Activated T-helper 1 cell treated with anti-CD3 and anti-CD28 coated beads, Interleukin-12 subunit alpha, Interleukin-12 subunit beta, Interleukin-2, Interleukin-4 antibody, amounts not matched to agents 30 ng/mL and 10 ng/mL and 1 ng/mL, durations not matched to agents 14 hours and 24 hours and 36 hours (primary cell): ENCODE measurements at regions not wholly inside any gene's neighbourhood (a gene's known extent, or its start where the extent isn't known, plus 50 kb on each side); places are given as distances from the start of the nearest gene placed in this dataset.
"Not testable (repeated sequence)": the region's sequence is repeated elsewhere in the genome, so short reads cannot be mapped to it uniquely, and the experiment has no call there.

Experiments used
- DNase-seq: peaks from one replicate; pipeline ENCODE4 v3.0.0; 2021; ENCODE audit warnings: low spot score
- H3K27ac Mint-ChIP-seq: one replicate; pipeline ENCODE4 v1.8.0; 2021; ENCODE audit warnings: mild to moderate bottlenecking, mixed read lengths
- H3K27me3 Mint-ChIP-seq: one replicate; pipeline ENCODE4 v1.8.0; 2022; ENCODE audit warnings: mild to moderate bottlenecking, moderate library complexity, mixed read lengths; ENCODE audit not compliant: insufficient read depth
- H3K36me3 Mint-ChIP-seq: one replicate; pipeline ENCODE4 v1.8.0; 2021; ENCODE audit warnings: low read depth, mixed read lengths
- H3K4me1 Mint-ChIP-seq: one replicate; pipeline ENCODE4 v1.8.0; 2021; ENCODE audit warnings: low read depth, mixed read lengths
- H3K4me3 Mint-ChIP-seq: one replicate; pipeline ENCODE4 v1.8.0; 2021; ENCODE audit warnings: mild to moderate bottlenecking, moderate library complexity, mixed read lengths
- H3K9me3 Mint-ChIP-seq: one replicate; pipeline ENCODE4 v1.8.0; 2021; ENCODE audit warnings: mixed read lengths
- intact Hi-C: fragments of 100-400 bp; cut with micrococcal nuclease; formaldehyde crosslinking; loops from one replicate; pipeline ENCODE4 v1.15.1; 2024

DNA sequence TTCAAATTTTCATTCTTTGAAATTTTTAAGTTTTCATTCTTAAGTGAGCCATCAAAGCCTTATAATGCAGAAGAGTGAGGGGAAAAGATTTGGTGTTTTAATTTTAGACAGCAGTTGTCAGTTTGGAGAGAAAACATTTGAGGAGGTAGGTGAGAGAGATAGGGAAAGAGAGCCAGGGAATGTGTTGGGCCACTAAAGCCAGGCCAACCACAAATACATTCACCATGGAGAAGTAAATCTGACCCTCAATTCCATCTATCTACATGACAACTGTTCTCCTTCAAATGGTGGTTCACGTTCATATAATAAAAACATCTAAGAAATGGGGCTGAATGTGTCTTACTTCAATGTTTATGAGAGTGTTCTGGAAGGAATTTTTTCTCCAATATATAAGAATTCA lies 553.0 kb upstream of the SYT4 start:
- Mint-ChIP-seq H3K4me1 (no peaks in the 10 kb centered on the region), H3K4me3 (no peak overlapping the region), H3K36me3 (no peaks in the 10 kb centered on the region), H3K9me3 (peaks cover 8% of the 10 kb centered on the region), H3K27me3 (no peaks in the 10 kb centered on the region), H3K27ac (no peak overlapping the region)
- intact Hi-C loops: no loop called here
- no peak for DNase-seq

GRCh38 chr18:43830947-43831346 lies 553.7 kb upstream of the SYT4 start:
- Mint-ChIP-seq H3K4me1 (no peaks in the 10 kb centered on the region), H3K27ac (no peak overlapping the region), H3K9me3 (peaks cover 8% of the 10 kb centered on the region), H3K27me3 (no peaks in the 10 kb centered on the region), H3K4me3 (no peak overlapping the region), H3K36me3 (no peaks in the 10 kb centered on the region)
- no peak for DNase-seq
- intact Hi-C loops: no loop called here

GRCh38 chr18:43846299-43846698 lies 569.0 kb upstream of the SYT4 start:
- H3K27ac Mint-ChIP-seq: no peak overlapping the region

DNA sequence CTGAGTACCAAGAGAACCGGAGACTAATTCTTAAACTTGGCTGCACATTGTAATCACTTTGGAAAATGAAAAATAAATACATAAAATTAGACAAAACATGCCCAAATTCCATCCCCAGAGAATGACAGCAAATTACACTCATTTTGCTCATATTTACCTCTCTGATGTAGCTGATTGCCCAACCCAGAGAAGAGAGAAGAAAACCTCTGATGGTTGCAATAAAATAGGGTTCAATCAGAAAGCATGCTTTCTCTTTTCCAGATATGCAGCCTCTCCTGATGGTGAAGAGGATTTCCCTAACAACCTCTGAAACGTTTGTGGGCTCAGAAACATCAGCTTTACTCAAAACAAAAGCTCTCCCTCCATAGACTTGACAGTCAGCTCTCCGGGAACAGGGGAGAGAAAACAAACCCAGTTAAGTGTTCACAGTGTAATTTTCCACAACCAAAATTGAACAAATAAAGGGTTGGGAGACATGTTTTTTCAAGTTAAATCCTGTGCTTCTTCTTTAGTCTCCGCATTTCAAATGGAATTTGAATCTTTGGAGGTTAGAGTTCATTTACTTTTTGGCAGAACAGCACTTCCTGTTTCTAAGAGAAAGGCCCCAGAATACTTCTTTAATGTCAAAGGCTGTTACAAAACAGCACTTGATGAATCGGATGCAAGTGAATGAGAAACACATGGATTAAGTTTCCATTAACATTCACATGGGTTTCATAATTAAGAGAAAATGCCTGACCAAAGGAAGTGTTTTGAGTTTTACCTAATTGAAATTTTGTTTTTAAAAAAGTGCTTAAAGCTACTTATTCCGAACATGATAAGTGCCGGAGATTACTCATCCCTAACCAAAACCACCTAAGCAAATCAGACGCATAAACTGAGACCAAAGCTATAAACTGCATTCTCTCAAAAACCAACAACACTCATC lies 570.1 kb upstream of the SYT4 start:
- intact Hi-C loops: no loop called here
- H3K9me3 Mint-ChIP-seq: peaks cover 7% of the 10 kb centered on the region
- H3K4me1 Mint-ChIP-seq: no peaks in the 10 kb centered on the region
- H3K4me3 Mint-ChIP-seq: no peak overlapping the region
- no peaks in the 10 kb centered on the region for H3K36me3 Mint-ChIP-seq
- no peak for DNase-seq
- H3K27me3 Mint-ChIP-seq: no peaks in the 10 kb centered on the region
- H3K27ac Mint-ChIP-seq: no peak overlapping the region

More at GRCh38 chr18:43846299-43846698, 569.0 kb upstream of the SYT4 start:
- intact Hi-C loops: no loop called here
- peaks cover 7% of the 10 kb centered on the region for H3K9me3 Mint-ChIP-seq
- DNase-seq: no peak
- H3K4me3 Mint-ChIP-seq: no peak overlapping the region
- H3K4me1 Mint-ChIP-seq: no peaks in the 10 kb centered on the region
- no peaks in the 10 kb centered on the region for H3K27me3 Mint-ChIP-seq
- H3K36me3 Mint-ChIP-seq: no peaks in the 10 kb centered on the region

DNA sequence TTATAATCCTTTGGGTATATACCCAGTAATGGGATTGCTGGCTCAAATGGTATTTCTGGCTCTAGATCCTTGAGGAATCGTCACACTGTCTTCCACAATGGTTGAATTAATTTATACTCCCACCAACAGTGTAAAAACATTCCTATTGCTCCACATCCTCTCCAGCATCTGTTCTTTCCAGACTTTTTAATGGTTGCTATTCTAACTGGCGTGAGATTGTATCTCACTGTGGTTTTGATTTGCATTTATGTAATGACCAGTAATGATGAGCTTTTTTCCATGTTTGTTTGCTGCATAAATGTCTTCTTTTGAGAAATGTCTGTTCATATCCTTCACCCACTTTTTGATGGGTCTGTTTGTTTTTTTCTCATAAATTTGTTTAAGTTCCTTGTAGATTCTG lies 572.5 kb upstream of the SYT4 start:
- H3K36me3 Mint-ChIP-seq, H3K4me1 Mint-ChIP-seq, H3K4me3 Mint-ChIP-seq, DNase-seq, intact Hi-C loops, H3K27me3 Mint-ChIP-seq, H3K9me3 Mint-ChIP-seq, H3K27ac Mint-ChIP-seq: not testable (repeated sequence)

- Mint-ChIP-seq H3K36me3 (no peaks in the 10 kb centered on the region), H3K4me3 (no peak overlapping the region), H3K27me3 (no peaks in the 10 kb centered on the region), H3K4me1 (no peaks in the 10 kb centered on the region), H3K9me3 (peaks cover 3% of the 10 kb centered on the region), H3K27ac (no peak overlapping the region)
- DNase-seq: no peak
- intact Hi-C loops: no loop called here
Measured at GRCh38 chr18:43855376-43855775, 578.1 kb upstream of the SYT4 start.

GRCh38 chr18:43863180-43863579 lies 585.9 kb upstream of the SYT4 start:
- Mint-ChIP-seq H3K4me3 (no peak overlapping the region), H3K27me3 (no peaks in the 10 kb centered on the region), H3K4me1 (no peaks in the 10 kb centered on the region), H3K9me3 (no peaks in the 10 kb centered on the region), H3K27ac (no peak overlapping the region), H3K36me3 (no peaks in the 10 kb centered on the region)
- no peak for DNase-seq
- intact Hi-C loops: no loop called here

DNA sequence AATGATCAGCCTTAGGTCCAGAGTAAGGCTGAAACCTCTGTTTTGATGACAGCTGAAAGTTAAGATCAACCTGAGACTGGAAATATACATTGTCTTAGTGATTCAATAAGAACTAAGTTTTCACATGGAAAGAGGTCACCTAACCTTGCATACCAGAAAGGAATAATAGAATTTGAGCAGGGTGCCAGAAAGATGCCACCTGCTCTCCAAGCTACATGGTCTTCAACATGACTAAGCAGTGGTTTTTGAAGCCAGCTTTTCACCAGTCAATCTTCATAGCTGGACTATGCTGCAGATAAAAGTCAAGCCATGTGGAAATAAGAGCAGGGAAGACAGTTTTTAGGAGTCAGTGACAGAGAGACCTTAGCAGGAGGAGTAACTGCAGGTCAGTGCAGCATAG lies 589.4 kb upstream of the SYT4 start:
- H3K4me1 Mint-ChIP-seq: no peaks in the 10 kb centered on the region
- H3K9me3 Mint-ChIP-seq: peaks cover 5% of the 10 kb centered on the region
- H3K27ac Mint-ChIP-seq: no peak overlapping the region

DNA sequence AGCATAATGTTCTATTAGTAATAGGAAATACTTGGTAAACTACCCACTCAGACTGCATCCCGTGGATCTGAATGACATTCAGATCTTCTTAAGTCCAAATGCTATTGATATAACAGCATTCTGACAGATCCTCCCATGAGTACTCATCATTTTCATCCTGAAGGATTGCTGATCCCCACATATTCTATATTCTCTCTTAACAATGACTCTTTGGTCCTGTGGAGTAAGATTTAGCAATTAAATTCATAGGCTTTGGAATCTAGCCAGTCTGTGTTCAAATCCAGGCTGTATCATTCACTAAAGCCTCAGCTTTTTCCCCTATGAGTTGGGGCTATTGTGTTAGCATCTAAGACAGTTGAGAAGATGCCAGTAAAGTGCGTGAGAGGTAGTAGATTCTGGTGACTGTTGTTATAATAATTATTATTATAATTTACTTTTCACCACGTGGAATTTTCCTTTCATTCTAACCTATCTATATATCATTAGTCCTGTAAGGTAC lies 591.3 kb upstream of the SYT4 start:
- DNase-seq: no peak
- Mint-ChIP-seq H3K4me1 (no peaks in the 10 kb centered on the region), H3K9me3 (peaks cover 5% of the 10 kb centered on the region), H3K27me3 (no peaks in the 10 kb centered on the region), H3K36me3 (no peaks in the 10 kb centered on the region), H3K4me3 (no peak overlapping the region), H3K27ac (no peak overlapping the region)
- intact Hi-C loops: no loop called here

More for the DNA sequence above, 589.4 kb upstream of the SYT4 start:
- DNase-seq: no peak
- Mint-ChIP-seq H3K36me3 (no peaks in the 10 kb centered on the region), H3K4me3 (no peak overlapping the region), H3K27me3 (no peaks in the 10 kb centered on the region)
- intact Hi-C loops: no loop called here

GRCh38 chr18:43869451-43870008 lies 592.2 kb upstream of the SYT4 start:
- Mint-ChIP-seq H3K4me1 (no peaks in the 10 kb centered on the region), H3K4me3 (no peak overlapping the region), H3K27me3 (no peaks in the 10 kb centered on the region), H3K36me3 (no peaks in the 10 kb centered on the region), H3K9me3 (peaks cover 5% of the 10 kb centered on the region), H3K27ac (no peak overlapping the region)
- DNase-seq: no peak
- intact Hi-C loops: no loop called here

DNA sequence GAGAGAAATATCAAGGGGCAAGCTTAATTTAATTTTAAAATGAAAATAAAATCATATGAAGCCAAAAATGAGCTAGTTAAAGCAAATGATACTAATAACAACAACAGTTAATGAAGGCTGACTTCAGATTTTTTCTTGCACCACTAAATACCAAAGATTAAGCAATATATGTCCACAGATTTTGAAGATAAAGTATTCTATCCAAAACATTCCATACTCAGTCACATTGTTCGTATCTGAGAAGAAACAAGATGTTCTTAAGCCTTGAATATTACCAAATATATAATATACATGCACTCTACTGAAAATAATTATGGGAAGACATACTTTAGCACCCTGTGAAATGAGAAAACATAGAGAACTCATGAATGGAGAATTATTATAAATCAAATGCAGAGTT lies 593.3 kb upstream of the SYT4 start:
- H3K4me1 Mint-ChIP-seq: no peaks in the 10 kb centered on the region
- no peaks in the 10 kb centered on the region for H3K27me3 Mint-ChIP-seq
- no peak overlapping the region for H3K4me3 Mint-ChIP-seq
- DNase-seq: no peak
- H3K36me3 Mint-ChIP-seq: no peaks in the 10 kb centered on the region
- intact Hi-C loops: no loop called here
- H3K9me3 Mint-ChIP-seq: peaks cover 5% of the 10 kb centered on the region
- no peak overlapping the region for H3K27ac Mint-ChIP-seq

GRCh38 chr18:43875511-43875910 lies 598.2 kb upstream of the SYT4 start:
- peaks cover 10% of the 10 kb centered on the region for H3K9me3 Mint-ChIP-seq
- intact Hi-C loops: no loop called here
- H3K27ac Mint-ChIP-seq: no peak overlapping the region
- no peaks in the 10 kb centered on the region for H3K27me3 Mint-ChIP-seq
- H3K4me3 Mint-ChIP-seq: no peak overlapping the region
- H3K36me3 Mint-ChIP-seq: no peaks in the 10 kb centered on the region
- no peaks in the 10 kb centered on the region for H3K4me1 Mint-ChIP-seq
- DNase-seq: no peak

DNA sequence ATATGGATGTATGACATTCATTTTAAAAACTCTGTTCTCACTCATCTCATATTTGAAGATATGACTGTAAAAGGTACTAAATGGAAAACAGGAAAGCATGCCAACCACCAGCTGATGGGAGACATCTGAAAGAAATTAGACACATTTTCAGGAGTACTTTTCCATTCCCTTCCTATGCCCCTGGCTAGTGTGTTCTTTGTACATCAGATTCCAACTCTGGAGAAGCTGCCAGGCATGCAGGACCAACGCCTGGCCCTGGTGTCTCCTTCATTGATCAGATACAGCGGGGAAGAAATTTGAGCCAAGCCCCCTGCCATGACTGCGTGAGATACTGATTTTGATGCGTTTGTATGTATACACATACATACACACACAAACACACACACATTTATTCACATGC lies 599.0 kb upstream of the SYT4 start:
- Mint-ChIP-seq H3K4me1 (no peaks in the 10 kb centered on the region), H3K27me3 (no peaks in the 10 kb centered on the region), H3K4me3 (no peak overlapping the region), H3K27ac (no peak overlapping the region), H3K9me3 (peaks cover 14% of the 10 kb centered on the region), H3K36me3 (no peaks in the 10 kb centered on the region)
- intact Hi-C loops: no loop called here
- no peak for DNase-seq
